ENCODE measurements at regions not wholly inside any gene's neighbourhood (a gene's known extent, or its start where the extent isn't known, plus 50 kb on each side); places are given as distances from the start of the nearest gene placed in this dataset.
"Not testable (repeated sequence)": the region's sequence is repeated elsewhere in the genome, so short reads cannot be mapped to it uniquely, and the experiment has no call there.

- Mint-ChIP-seq H3K36me3 (ENCODE audit: low read depth) (no peaks in the 10 kb centered on the region), H3K4me1 (ENCODE audit: low read depth) (no peaks in the 10 kb centered on the region), H3K4me3 (no peak overlapping the region), H3K9me3 (no peaks in the 10 kb centered on the region), H3K27ac (no peak overlapping the region), H3K27me3 (ENCODE audit: low read depth) (no peaks in the 10 kb centered on the region)
- DNase-seq (ENCODE audit: low spot score): no peak
These were observed 602.8 kb downstream of the KCNT2 start for GRCh38 chr1:196005426-196005825.

GRCh38 chr1:196004388-196004787, 603.9 kb downstream of the KCNT2 start:
- not testable (repeated sequence) for H3K36me3 Mint-ChIP-seq (ENCODE audit: low read depth); H3K27me3 Mint-ChIP-seq (ENCODE audit: low read depth); DNase-seq (ENCODE audit: low spot score); H3K4me3 Mint-ChIP-seq; H3K4me1 Mint-ChIP-seq (ENCODE audit: low read depth); H3K9me3 Mint-ChIP-seq; H3K27ac Mint-ChIP-seq

- H3K4me3 Mint-ChIP-seq: no peak overlapping the region
- no peaks in the 10 kb centered on the region for H3K36me3 Mint-ChIP-seq (ENCODE audit: low read depth)
- no peak for DNase-seq (ENCODE audit: low spot score)
- H3K27ac Mint-ChIP-seq: no peak overlapping the region
- no peaks in the 10 kb centered on the region for H3K27me3 Mint-ChIP-seq (ENCODE audit: low read depth)
- no peaks in the 10 kb centered on the region for H3K9me3 Mint-ChIP-seq
- H3K4me1 Mint-ChIP-seq (ENCODE audit: low read depth): no peaks in the 10 kb centered on the region
These were observed 605.3 kb downstream of the KCNT2 start for GRCh38 chr1:196002906-196003305.

DNA sequence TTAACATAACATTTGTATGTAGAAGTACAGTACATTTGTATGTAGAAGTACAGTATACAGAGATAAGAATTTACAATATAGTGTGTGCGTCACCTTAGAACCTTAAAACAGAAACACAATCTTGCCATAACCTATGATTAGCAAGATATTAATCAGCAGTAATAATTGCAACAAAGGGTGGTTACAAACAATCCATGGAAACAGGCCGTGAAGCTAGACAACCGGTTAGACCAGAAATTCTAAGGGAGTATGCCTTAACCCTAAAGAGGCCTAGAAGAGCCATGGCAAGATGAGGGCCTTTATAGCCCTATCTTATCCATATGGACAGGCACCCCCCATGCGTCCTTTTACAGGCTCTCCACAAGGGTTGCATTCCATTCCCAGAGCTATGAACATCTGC, 605.9 kb downstream of the KCNT2 start:
- not testable (repeated sequence) for H3K27ac Mint-ChIP-seq; H3K36me3 Mint-ChIP-seq (ENCODE audit: low read depth); H3K4me3 Mint-ChIP-seq; H3K4me1 Mint-ChIP-seq (ENCODE audit: low read depth); H3K27me3 Mint-ChIP-seq (ENCODE audit: low read depth); H3K9me3 Mint-ChIP-seq; DNase-seq (ENCODE audit: low spot score)

DNA sequence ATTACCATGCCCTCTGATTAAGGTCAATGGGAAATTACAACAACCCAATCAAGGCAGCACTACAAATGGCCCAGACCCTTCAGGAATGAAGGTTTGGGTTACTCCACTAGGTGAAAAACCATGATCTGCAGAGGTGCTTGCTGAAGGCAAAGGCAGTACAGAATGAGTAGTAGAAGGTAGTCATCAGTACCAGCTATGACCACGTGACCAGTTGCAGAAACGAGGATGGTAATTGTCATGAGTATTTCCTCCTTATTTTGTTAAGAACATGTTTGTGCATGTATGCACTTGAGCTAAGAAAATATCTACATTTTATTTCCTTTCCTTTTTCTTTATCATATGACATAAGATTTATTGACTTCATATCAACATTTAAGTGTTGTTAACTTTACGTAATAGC, 607.1 kb downstream of the KCNT2 start:
- Mint-ChIP-seq H3K4me3 (no peak overlapping the region), H3K27me3 (ENCODE audit: low read depth) (no peaks in the 10 kb centered on the region), H3K36me3 (ENCODE audit: low read depth) (no peaks in the 10 kb centered on the region), H3K27ac (no peak overlapping the region), H3K4me1 (ENCODE audit: low read depth) (no peaks in the 10 kb centered on the region), H3K9me3 (no peaks in the 10 kb centered on the region)
- no peak for DNase-seq (ENCODE audit: low spot score)

DNA sequence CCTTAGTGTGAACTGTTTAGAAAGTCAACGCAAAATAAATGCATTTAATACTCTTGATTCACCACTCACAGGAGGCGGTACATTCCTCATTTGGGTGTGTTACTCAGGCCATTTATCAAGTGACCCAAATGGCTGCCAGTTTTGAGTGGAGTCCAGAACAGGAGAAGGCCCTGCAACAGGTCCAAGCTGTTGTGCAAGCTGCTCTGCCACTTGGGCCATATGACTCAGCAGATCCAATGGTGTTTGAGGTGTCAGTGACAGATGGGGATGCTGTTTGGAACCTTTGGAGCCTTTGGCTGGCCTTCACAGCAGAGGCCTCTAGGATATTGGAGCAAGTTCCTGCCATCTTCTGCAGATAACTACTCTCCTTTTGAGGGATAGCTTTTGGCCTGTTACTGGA, 609.2 kb downstream of the KCNT2 start:
- H3K27ac Mint-ChIP-seq: no peak overlapping the region
- H3K4me1 Mint-ChIP-seq (ENCODE audit: low read depth): no peaks in the 10 kb centered on the region
- H3K36me3 Mint-ChIP-seq (ENCODE audit: low read depth): no peaks in the 10 kb centered on the region
- H3K27me3 Mint-ChIP-seq (ENCODE audit: low read depth): no peaks in the 10 kb centered on the region
- DNase-seq (ENCODE audit: low spot score): no peak
- H3K4me3 Mint-ChIP-seq: no peak overlapping the region
- H3K9me3 Mint-ChIP-seq: no peaks in the 10 kb centered on the region

DNA sequence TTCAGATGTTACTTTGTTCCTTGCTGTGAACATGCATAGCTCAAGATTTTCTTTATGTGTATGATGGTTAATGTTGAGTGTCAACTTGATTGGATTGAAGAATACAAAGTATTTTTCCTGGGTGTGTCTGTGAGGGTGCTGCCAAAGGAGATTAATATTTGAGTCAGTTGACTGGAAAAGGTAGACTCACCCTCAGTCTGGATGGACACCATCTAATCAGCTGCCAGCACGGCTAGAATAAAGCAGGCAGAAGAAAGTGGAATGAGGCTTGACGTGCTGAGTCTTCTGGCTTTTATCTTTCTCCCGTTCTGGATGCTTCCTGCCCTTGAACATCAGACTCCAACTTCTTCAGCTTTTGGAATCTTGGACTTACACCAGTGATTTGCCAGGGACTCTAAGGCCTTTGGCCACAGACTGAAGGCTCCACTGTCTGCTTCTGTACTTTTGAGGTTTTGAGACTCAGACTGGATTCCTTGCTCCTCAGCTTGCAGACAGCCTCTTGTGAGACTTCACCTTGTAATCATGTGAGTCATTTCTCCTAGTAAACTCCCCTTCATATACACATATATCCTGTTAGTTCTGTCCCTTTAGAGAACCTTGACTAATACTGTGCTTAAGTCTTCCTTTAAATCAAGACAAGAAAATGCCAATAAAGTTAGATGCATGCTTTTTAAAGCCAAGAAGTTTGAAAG, 626.6 kb downstream of the KCNT2 start:
- DNase-seq (ENCODE audit: low spot score): no peak
- Mint-ChIP-seq H3K4me3 (no peak overlapping the region), H3K27ac (no peak overlapping the region), H3K9me3 (no peaks in the 10 kb centered on the region), H3K36me3 (ENCODE audit: low read depth) (no peaks in the 10 kb centered on the region), H3K4me1 (ENCODE audit: low read depth) (no peaks in the 10 kb centered on the region), H3K27me3 (ENCODE audit: low read depth) (no peaks in the 10 kb centered on the region)

DNA sequence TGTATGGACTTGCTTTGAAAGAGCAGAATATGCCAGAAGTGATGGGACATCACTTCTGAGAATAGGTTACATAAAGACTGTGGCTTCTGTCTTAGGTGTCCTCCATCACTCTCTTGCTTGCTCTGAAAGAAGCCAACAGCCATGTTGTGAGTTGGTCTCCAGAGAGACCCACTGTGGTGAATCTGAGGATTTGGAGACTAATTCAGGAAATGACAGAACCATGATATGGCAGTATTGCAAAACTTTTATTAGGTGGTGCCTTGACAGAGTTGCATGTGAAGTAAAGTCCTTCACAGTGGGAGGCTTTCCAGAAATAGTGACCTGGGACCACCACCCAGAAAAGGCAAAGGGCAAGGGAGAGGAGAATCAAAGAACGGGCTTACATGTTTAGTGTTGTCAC, 628.6 kb downstream of the KCNT2 start:
- H3K27me3 Mint-ChIP-seq (ENCODE audit: low read depth): no peaks in the 10 kb centered on the region
- no peak overlapping the region for H3K27ac Mint-ChIP-seq
- no peak overlapping the region for H3K4me3 Mint-ChIP-seq
- H3K9me3 Mint-ChIP-seq: no peaks in the 10 kb centered on the region
- no peaks in the 10 kb centered on the region for H3K36me3 Mint-ChIP-seq (ENCODE audit: low read depth)
- DNase-seq (ENCODE audit: low spot score): no peak
- no peaks in the 10 kb centered on the region for H3K4me1 Mint-ChIP-seq (ENCODE audit: low read depth)

- Mint-ChIP-seq H3K27me3 (ENCODE audit: low read depth) (no peaks in the 10 kb centered on the region), H3K4me1 (ENCODE audit: low read depth) (no peaks in the 10 kb centered on the region), H3K4me3 (no peak overlapping the region), H3K9me3 (no peaks in the 10 kb centered on the region), H3K36me3 (ENCODE audit: low read depth) (no peaks in the 10 kb centered on the region), H3K27ac (no peak overlapping the region)
- DNase-seq (ENCODE audit: low spot score): no peak
These were observed 634.8 kb downstream of the KCNT2 start for GRCh38 chr1:195973311-195973904.

DNA sequence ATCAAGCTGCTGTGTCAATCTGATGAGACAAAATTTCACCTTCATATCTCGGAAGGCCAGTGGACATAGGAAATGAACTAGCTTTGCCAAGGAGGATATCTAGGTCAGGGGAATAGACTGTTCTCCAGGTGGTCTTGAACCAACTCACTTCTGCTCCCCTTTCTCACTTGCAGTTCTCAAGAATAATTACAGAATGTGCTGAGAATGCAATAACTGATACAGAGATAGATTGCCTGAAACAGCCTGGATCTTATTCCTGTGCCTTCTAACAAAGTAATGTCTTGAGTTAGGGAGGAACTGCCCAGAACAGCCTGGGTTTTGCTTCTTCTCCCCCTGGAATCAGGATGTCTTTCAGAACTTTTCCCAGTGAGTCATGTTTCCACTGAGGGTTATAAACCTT, 636.7 kb downstream of the KCNT2 start:
- no peak overlapping the region for H3K4me3 Mint-ChIP-seq
- H3K27me3 Mint-ChIP-seq (ENCODE audit: low read depth): no peaks in the 10 kb centered on the region
- H3K4me1 Mint-ChIP-seq (ENCODE audit: low read depth): no peaks in the 10 kb centered on the region
- no peak for DNase-seq (ENCODE audit: low spot score)
- no peaks in the 10 kb centered on the region for H3K36me3 Mint-ChIP-seq (ENCODE audit: low read depth)
- no peaks in the 10 kb centered on the region for H3K9me3 Mint-ChIP-seq
- H3K27ac Mint-ChIP-seq: no peak overlapping the region

DNA sequence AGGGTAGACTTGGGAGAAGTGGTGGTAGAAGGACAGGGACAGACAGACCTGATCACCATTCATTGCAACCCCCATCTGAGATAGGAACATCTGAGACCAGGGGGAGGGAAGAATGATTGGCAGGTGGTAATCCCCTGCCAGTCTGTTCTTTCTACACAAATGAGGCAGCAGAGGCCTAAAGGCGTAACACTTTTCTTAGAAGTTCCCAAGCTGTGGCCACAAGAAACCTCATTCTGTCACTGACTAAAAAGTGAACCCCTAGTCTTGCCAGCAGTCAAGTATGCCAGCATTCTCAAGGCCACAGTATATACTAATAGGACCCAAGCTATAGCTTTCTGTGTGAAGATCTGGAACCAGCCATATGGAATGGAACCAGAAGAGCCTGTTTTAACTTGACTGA, 638.0 kb downstream of the KCNT2 start:
- H3K4me3 Mint-ChIP-seq: no peak overlapping the region
- DNase-seq (ENCODE audit: low spot score): no peak
- H3K9me3 Mint-ChIP-seq: no peaks in the 10 kb centered on the region
- H3K36me3 Mint-ChIP-seq (ENCODE audit: low read depth): no peaks in the 10 kb centered on the region
- H3K27me3 Mint-ChIP-seq (ENCODE audit: low read depth): no peaks in the 10 kb centered on the region
- no peaks in the 10 kb centered on the region for H3K4me1 Mint-ChIP-seq (ENCODE audit: low read depth)
- no peak overlapping the region for H3K27ac Mint-ChIP-seq

DNA sequence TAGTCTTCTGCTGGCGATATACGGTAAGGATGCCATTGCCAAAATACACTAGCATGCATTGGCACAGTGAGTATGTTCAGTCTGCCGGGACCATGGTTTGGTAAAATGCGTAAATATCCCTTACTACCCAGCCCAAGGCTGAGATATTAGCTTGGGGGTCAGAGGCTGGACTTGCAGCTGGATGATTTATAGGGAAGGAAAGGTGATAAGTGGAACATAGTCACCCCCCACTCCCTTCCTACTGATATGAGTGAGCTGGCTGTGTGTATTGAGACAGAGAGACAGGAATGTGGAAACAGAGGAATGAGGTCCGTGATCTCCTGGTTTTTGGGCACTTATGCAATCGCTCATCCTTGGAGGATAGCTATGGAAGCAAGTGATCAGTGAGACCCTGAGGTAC, 642.8 kb downstream of the KCNT2 start:
- no peaks in the 10 kb centered on the region for H3K9me3 Mint-ChIP-seq
- no peak overlapping the region for H3K4me3 Mint-ChIP-seq
- no peaks in the 10 kb centered on the region for H3K4me1 Mint-ChIP-seq (ENCODE audit: low read depth)
- H3K27ac Mint-ChIP-seq: no peak overlapping the region
- no peaks in the 10 kb centered on the region for H3K36me3 Mint-ChIP-seq (ENCODE audit: low read depth)
- DNase-seq (ENCODE audit: low spot score): no peak
- no peaks in the 10 kb centered on the region for H3K27me3 Mint-ChIP-seq (ENCODE audit: low read depth)

GRCh38 chr1:195965036-195965435, 643.2 kb downstream of the KCNT2 start:
- H3K36me3 Mint-ChIP-seq (ENCODE audit: low read depth): no peaks in the 10 kb centered on the region
- DNase-seq (ENCODE audit: low spot score): no peak
- no peaks in the 10 kb centered on the region for H3K4me1 Mint-ChIP-seq (ENCODE audit: low read depth)

GRCh38 chr1:195964516-195964915, 643.7 kb downstream of the KCNT2 start:
- no peak overlapping the region for H3K4me3 Mint-ChIP-seq

More at GRCh38 chr1:195965036-195965435, 643.2 kb downstream of the KCNT2 start:
- Mint-ChIP-seq H3K27me3 (ENCODE audit: low read depth) (no peaks in the 10 kb centered on the region), H3K9me3 (no peaks in the 10 kb centered on the region), H3K4me3 (no peak overlapping the region), H3K27ac (no peak overlapping the region)

GRCh38 chr1:195962051-195962450, 646.2 kb downstream of the KCNT2 start:
- Mint-ChIP-seq H3K36me3 (ENCODE audit: low read depth) (no peaks in the 10 kb centered on the region), H3K9me3 (no peaks in the 10 kb centered on the region)

More at GRCh38 chr1:195964516-195964915, 643.7 kb downstream of the KCNT2 start:
- DNase-seq (ENCODE audit: low spot score): no peak
- Mint-ChIP-seq H3K27me3 (ENCODE audit: low read depth) (no peaks in the 10 kb centered on the region), H3K9me3 (no peaks in the 10 kb centered on the region), H3K36me3 (ENCODE audit: low read depth) (no peaks in the 10 kb centered on the region), H3K4me1 (ENCODE audit: low read depth) (no peaks in the 10 kb centered on the region), H3K27ac (no peak overlapping the region)

More at GRCh38 chr1:195962051-195962450, 646.2 kb downstream of the KCNT2 start:
- Mint-ChIP-seq H3K4me1 (ENCODE audit: low read depth) (no peaks in the 10 kb centered on the region), H3K27me3 (ENCODE audit: low read depth) (no peaks in the 10 kb centered on the region), H3K27ac (no peak overlapping the region), H3K4me3 (no peak overlapping the region)
- DNase-seq (ENCODE audit: low spot score): no peak
